HUES48 (cell line): ENCODE measurements at regions not wholly inside any gene's neighbourhood (a gene's known extent, or its start where the extent isn't known, plus 50 kb on each side); places are given as distances from the start of the nearest gene placed in this dataset.

ENCODE experiments used
- H3K27ac ChIP-seq: one replicate; pipeline ENCODE4 v1.7.0; 2013; ENCODE audit warnings: low read depth, low read length, inconsistent platforms
- H3K27me3 ChIP-seq: 2 replicates; pipeline ENCODE4 v1.6.1; 2013; ENCODE audit warnings: mild to moderate bottlenecking, low read length; ENCODE audit not compliant: control insufficient read depth, insufficient read depth
- H3K36me3 ChIP-seq: 2 replicates; pipeline ENCODE4 v1.6.1; 2013; ENCODE audit warnings: low read length; ENCODE audit not compliant: control insufficient read depth, insufficient read depth
- H3K4me1 ChIP-seq: 2 replicates; pipeline ENCODE4 v1.6.1; 2013; ENCODE audit warnings: mild to moderate bottlenecking, low read length; ENCODE audit not compliant: control insufficient read depth, insufficient read depth
- H3K4me3 ChIP-seq: 2 replicates; pipeline ENCODE4 v1.5.1; 2013; ENCODE audit warnings: mild to moderate bottlenecking, low read depth, low read length
- H3K9ac ChIP-seq: 2 replicates; pipeline ENCODE4 v1.6.1; 2013; ENCODE audit warnings: mild to moderate bottlenecking, low read depth, low read length, moderate library complexity
- H3K9me3 ChIP-seq: 2 replicates; pipeline ENCODE4 v1.6.1; 2013; ENCODE audit warnings: low read length; ENCODE audit not compliant: control insufficient read depth, insufficient read depth

- Histone ChIP-seq H3K36me3 (no peaks in the 10 kb centered on the region), H3K9me3 (no peaks in the 10 kb centered on the region), H3K27ac (no peak overlapping the region), H3K4me1 (no peaks in the 10 kb centered on the region), H3K4me3 (no peak overlapping the region), H3K27me3 (no peaks in the 10 kb centered on the region), H3K9ac (no peak overlapping the region)
These were observed 51.3 kb upstream of the PITX1 start for GRCh38 chr5:135085133-135085935.
